ENCODE measurements at regions not wholly inside any gene's neighbourhood (a gene's known extent, or its start where the extent isn't known, plus 50 kb on each side); places are given as distances from the start of the nearest gene placed in this dataset.

- TF ChIP-seq CTCF (IDR thresholded peaks at IDR 0.05) (no peak), ZNF416 (CRISPR knock-in tag; IDR thresholded peaks at IDR 0.05) (no peak), NFYB (CRISPR knock-in tag; conservative IDR thresholded peaks at IDR 0.05; ENCODE audit: low read depth) (no peak), IRF1 (CRISPR knock-in tag; IDR thresholded peaks at IDR 0.05) (no peak), SP1 (CRISPR knock-in tag; conservative IDR thresholded peaks at IDR 0.05) (no peak), AFF4 (CRISPR knock-in tag; IDR thresholded peaks at IDR 0.05; ENCODE audit: borderline replicate concordance) (no peak), TCF7 (CRISPR knock-in tag; IDR thresholded peaks at IDR 0.05; ENCODE audit: low read depth) (no peak), OVOL2 (CRISPR knock-in tag; IDR thresholded peaks at IDR 0.05; ENCODE audit: borderline replicate concordance) (no peak), MAX (CRISPR knock-in tag; IDR thresholded peaks at IDR 0.05) (no peak), ATF1 (CRISPR knock-in tag; IDR thresholded peaks at IDR 0.05) (no peak), ZNF512 (CRISPR knock-in tag; IDR thresholded peaks at IDR 0.05; ENCODE audit: borderline replicate concordance) (no peak)
- TF ChIP-seq, protein P1, sequence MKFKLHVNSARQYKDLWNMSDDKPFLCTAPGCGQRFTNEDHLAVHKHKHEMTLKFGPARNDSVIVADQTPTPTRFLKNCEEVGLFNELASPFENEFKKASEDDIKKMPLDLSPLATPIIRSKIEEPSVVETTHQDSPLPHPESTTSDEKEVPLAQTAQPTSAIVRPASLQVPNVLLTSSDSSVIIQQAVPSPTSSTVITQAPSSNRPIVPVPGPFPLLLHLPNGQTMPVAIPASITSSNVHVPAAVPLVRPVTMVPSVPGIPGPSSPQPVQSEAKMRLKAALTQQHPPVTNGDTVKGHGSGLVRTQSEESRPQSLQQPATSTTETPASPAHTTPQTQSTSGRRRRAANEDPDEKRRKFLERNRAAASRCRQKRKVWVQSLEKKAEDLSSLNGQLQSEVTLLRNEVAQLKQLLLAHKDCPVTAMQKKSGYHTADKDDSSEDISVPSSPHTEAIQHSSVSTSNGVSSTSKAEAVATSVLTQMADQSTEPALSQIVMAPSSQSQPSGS (CRISPR knock-in tag; IDR thresholded peaks at IDR 0.05; ENCODE audit: borderline replicate concordance, low read depth): no peak
- TF ChIP-seq, protein P2, sequence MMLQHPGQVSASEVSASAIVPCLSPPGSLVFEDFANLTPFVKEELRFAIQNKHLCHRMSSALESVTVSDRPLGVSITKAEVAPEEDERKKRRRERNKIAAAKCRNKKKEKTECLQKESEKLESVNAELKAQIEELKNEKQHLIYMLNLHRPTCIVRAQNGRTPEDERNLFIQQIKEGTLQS (CRISPR knock-in tag; conservative IDR thresholded peaks at IDR 0.05): no peak
These were observed 983.7 kb downstream of the RAB28 start for GRCh38 chr4:12500409-12500808.
